GM12878 (cell line): ENCODE measurements at regions not wholly inside any gene's neighbourhood (a gene's known extent, or its start where the extent isn't known, plus 50 kb on each side); places are given as distances from the start of the nearest gene placed in this dataset.

Experiments
- CHD2 ChIP-seq: IDR thresholded peaks from 2 replicates; pipeline ENCODE4 v1.6.1; 2011; ENCODE audit warnings: low read depth, low read length, improper control_type of control experiment, borderline replicate concordance
- CTCF ChIP-seq, 3 experiments: IDR thresholded peaks in 2 of 3; conservative IDR thresholded peaks in 1 of 3; 2 replicates each; pipeline ENCODE4 v1.5.1; 2011; ENCODE audit warnings: low read depth in 3 of 3, low read length in 3 of 3, mild to moderate bottlenecking in 3 of 3, control low read depth in 2 of 3, moderate library complexity in 2 of 3, inconsistent platforms in 1 of 3, mixed read lengths in 1 of 3; ENCODE audit not compliant: control insufficient read depth in 2 of 3, insufficient read depth in 1 of 3; ENCODE audit errors: extremely low read depth in 1 of 3
- EGR1 ChIP-seq, 2 experiments: IDR thresholded peaks; 1 replicate in 1 of 2; 2 replicates in 1 of 2; pipeline ENCODE4 v1.6.1; 2011 to 2012; ENCODE audit warnings: low read depth in 2 of 2, low read length in 2 of 2, borderline replicate concordance in 1 of 2, mild to moderate bottlenecking in 1 of 2, moderate library complexity in 1 of 2
- ETV6 ChIP-seq, 2 experiments: fragments of 450-650 bp in 1 of 2; IDR thresholded peaks in 1 of 2; conservative IDR thresholded peaks in 1 of 2; 2 replicates each; pipeline ENCODE4 v1.6.1; 2014; ENCODE audit warnings: antibody characterized with exemption in 1 of 2, borderline replicate concordance in 1 of 2, low read depth in 1 of 2, mild to moderate bottlenecking in 1 of 2, moderate library complexity in 1 of 2
- MAX ChIP-seq: IDR thresholded peaks from 2 replicates; pipeline ENCODE4 v1.6.1; 2012; ENCODE audit warnings: low read depth, low read length, improper control_type of control experiment
- NR2C1 ChIP-seq: fragments of 450-650 bp; IDR thresholded peaks from 2 replicates; pipeline ENCODE4 v1.6.1; 2017; ENCODE audit warnings: antibody characterized with exemption, mild to moderate bottlenecking, moderate library complexity
- POLR2A ChIP-seq: IDR thresholded peaks from 2 replicates; pipeline ENCODE4 v1.6.1; 2011; ENCODE audit warnings: low read depth, mild to moderate bottlenecking, low read length
- ZBTB33 ChIP-seq: fragments of 450-650 bp; IDR thresholded peaks from 2 replicates; pipeline ENCODE4 v1.6.1; 2017; ENCODE audit warnings: mild to moderate bottlenecking

- no peak for TF ChIP-seq POLR2A
- TF ChIP-seq NR2C1: no peak
- TF ChIP-seq ETV6 (conservative IDR thresholded peaks at IDR 0.05 in 1 of 2, IDR thresholded peaks at IDR 0.05 in 1 of 2; ENCODE audit: borderline replicate concordance in 1 of 2, low read depth in 1 of 2): no peak
- TF ChIP-seq ZBTB33: no peak
- no peak for TF ChIP-seq MAX
- no peak for TF ChIP-seq EGR1 (IDR thresholded peaks at IDR 0.05; ENCODE audit: borderline replicate concordance in 1 of 2, low read depth in 2 of 2, low read length in 2 of 2)
- TF ChIP-seq CTCF (IDR thresholded peaks at IDR 0.05 in 2 of 3, conservative IDR thresholded peaks at IDR 0.05 in 1 of 3; ENCODE audit: control insufficient read depth in 2 of 3, extremely low read depth in 1 of 3, insufficient read depth in 1 of 3, low read depth in 3 of 3, low read length in 3 of 3): no peak
- TF ChIP-seq CHD2: no peak
These were observed 94.7 kb upstream of the LYZL2 start for GRCh38 chr10:30724296-30724695.
